RPMI7951 (cell line): ENCODE measurements at regions not wholly inside any gene's neighbourhood (a gene's known extent, or its start where the extent isn't known, plus 50 kb on each side); places are given as distances from the start of the nearest gene placed in this dataset.

Experiments
- DNase-seq: peaks from one replicate; pipeline ENCODE4 v3.0.0-alpha.2; 2012; ENCODE audit warnings: low read depth

- no peak for DNase-seq
Measured at GRCh38 chr16:86117235-86117634, 218.3 kb downstream of the IRF8 start.

- DNase-seq, result peak; percentile 37
Measured at GRCh38 chr16:86117756-86118155, 218.8 kb downstream of the IRF8 start.

GRCh38 chr16:86118467-86119307 lies 219.7 kb downstream of the IRF8 start:
- DNase-seq, result peak; percentile 22

GRCh38 chr16:86120201-86121192 lies 221.5 kb downstream of the IRF8 start:
- DNase-seq, result no peak

GRCh38 chr16:86121374-86122010 lies 222.5 kb downstream of the IRF8 start:
- DNase-seq, result no peak

GRCh38 chr16:86122681-86123342 lies 223.8 kb downstream of the IRF8 start:
- DNase-seq, result no peak

- no peak for DNase-seq
Measured at GRCh38 chr16:86124321-86124720, 225.4 kb downstream of the IRF8 start.

GRCh38 chr16:86126891-86127290 lies 227.9 kb downstream of the IRF8 start:
- DNase-seq, result no peak

GRCh38 chr16:86127366-86127765 lies 228.4 kb downstream of the IRF8 start:
- no peak for DNase-seq

GRCh38 chr16:86128246-86128645 lies 229.3 kb downstream of the IRF8 start:
- no peak for DNase-seq

- DNase-seq, result no peak
Measured at GRCh38 chr16:86129541-86129940, 230.6 kb downstream of the IRF8 start.

GRCh38 chr16:86133377-86133776 lies 234.4 kb downstream of the IRF8 start:
- no peak for DNase-seq

GRCh38 chr16:86133847-86134375 lies 234.9 kb downstream of the IRF8 start:
- DNase-seq, result no peak

GRCh38 chr16:86134802-86135461 lies 236.0 kb downstream of the IRF8 start:
- no peak for DNase-seq

- no peak for DNase-seq
Measured at GRCh38 chr16:86137359-86137758, 238.4 kb downstream of the IRF8 start.

- no peak for DNase-seq
Measured at GRCh38 chr16:86138121-86139085, 239.4 kb downstream of the IRF8 start.

- DNase-seq, result peak; percentile 93
Measured at GRCh38 chr16:86142801-86143236, 243.9 kb downstream of the IRF8 start.

GRCh38 chr16:86143666-86144065 lies 244.7 kb downstream of the IRF8 start:
- DNase-seq, result no peak

GRCh38 chr16:86145669-86146068 lies 246.7 kb downstream of the IRF8 start:
- no peak for DNase-seq
